Spleen (tissue), 11 donors: ENCODE measurements at regions not wholly inside any gene's neighbourhood (a gene's known extent, or its start where the extent isn't known, plus 50 kb on each side); places are given as distances from the start of the nearest gene placed in this dataset.
A peak's percentile ranks its signal among the peaks of the same experiment; 100 is the strongest.

ENCODE experiments used
- DNase-seq: peaks from one replicate; pipeline ENCODE4 v3.0.0-alpha.2; 2020
- H3K27ac ChIP-seq, 8 donors: fragments of 200-600 bp; sonication (generic) in 7 of 8; 1 replicate in 4 of 8; 2 replicates in 4 of 8; pipeline versions ENCODE4 v1.5.0 to v1.8.0; 2016 to 2021; ENCODE audit warnings: inconsistent platforms in 4 of 8, mild to moderate bottlenecking in 4 of 8, moderate library complexity in 1 of 8
- H3K27me3 ChIP-seq, 7 donors: fragments of 200-600 bp; sonication (generic) in 6 of 7; replicated peaks in 1 of 7; 1 replicate in 4 of 7; 2 replicates in 3 of 7; pipeline versions ENCODE4 v1.5.0 to v1.8.0; 2016 to 2021; ENCODE audit warnings: inconsistent platforms in 3 of 7, mild to moderate bottlenecking in 1 of 7
- H3K36me3 ChIP-seq, 6 donors: fragments of 200-600 bp; sonication (generic) in 5 of 6; 1 replicate in 4 of 6; 2 replicates in 2 of 6; pipeline versions ENCODE4 v1.5.0 to v1.8.0; 2016 to 2021; ENCODE audit warnings: inconsistent platforms in 2 of 6
- H3K4me1 ChIP-seq, 6 donors: fragments of 200-600 bp; sonication (generic) in 5 of 6; 1 replicate in 3 of 6; 2 replicates in 3 of 6; pipeline versions ENCODE4 v1.5.0 to v1.8.0; 2016 to 2021; ENCODE audit warnings: inconsistent platforms in 3 of 6
- H3K4me3 ChIP-seq, 8 donors: fragments of 200-600 bp; sonication (generic) in 7 of 8; 1 replicate in 4 of 8; 2 replicates in 4 of 8; pipeline versions ENCODE4 v1.5.0 to v1.8.0; 2016 to 2021; ENCODE audit warnings: inconsistent platforms in 4 of 8, mild to moderate bottlenecking in 4 of 8, moderate library complexity in 2 of 8
- H3K9me3 ChIP-seq, 8 donors: fragments of 200-600 bp; sonication (generic) in 7 of 8; 1 replicate in 4 of 8; 2 replicates in 4 of 8; pipeline versions ENCODE4 v1.5.0 to v1.8.0; 2016 to 2021; ENCODE audit warnings: inconsistent platforms in 4 of 8
- POLR2A ChIP-seq, 3 donors: fragments of 450-650 bp; IDR thresholded peaks; one replicate each; pipeline ENCODE4 v1.5.1; 2017; ENCODE audit warnings: antibody characterized with exemption in 3 of 3, mild to moderate bottlenecking in 1 of 3
- POLR2AphosphoS5 ChIP-seq, 3 donors: sonication (generic); formaldehyde crosslinking; IDR thresholded peaks; one replicate each; pipeline ENCODE4 v1.5.1; 2017; ENCODE audit warnings: antibody characterized with exemption in 3 of 3
- WGBS, 5 donors: extraction: QIAGEN DNeasy Blood & Tissue Kit in 3 of 5; methylation state at CpG; one replicate each; pipeline versions ENCODE4 v1.1.5 to v1.1.7; 2013 to 2018; 5-methylcytosine and 5-hydroxymethylcytosine counted together
- intact Hi-C: fragments of 100-400 bp; cut with DNase I; formaldehyde crosslinking; loops from one replicate; pipeline ENCODE4 v1.15.0; 2023; ENCODE audit warnings: low total_unique reads
- TF ChIP-seq, protein P1 (sequence below), 11 experiments: fragments of 200-600 bp in 7 of 11; fragments of 450-650 bp in 4 of 11; sonication (generic) in 4 of 11; IDR thresholded peaks in 8 of 11; conservative IDR thresholded peaks in 3 of 11; 1 replicate in 7 of 11; 2 replicates in 4 of 11; pipeline versions ENCODE4 v1.4.0 to v1.8.0; 2016 to 2021; ENCODE audit warnings: antibody characterized with exemption in 11 of 11, inconsistent platforms in 4 of 11, mild to moderate bottlenecking in 1 of 11
- donor health status: healthy with polysubstance abuse.
- donor health status: DM: no; HTN: no; CAD: no; lungs with moderate emphysema.
- donor health status: DM: no; HTN: no; CAD: no.
- donor health status: Bipolar disorder and iron deficiency.
- donor health status: healthy.
- donor health status: DM: no; HTN: no; CAD: no.
- donor health status: DM: yes; HTN: yes; CAD: no.

DNA sequence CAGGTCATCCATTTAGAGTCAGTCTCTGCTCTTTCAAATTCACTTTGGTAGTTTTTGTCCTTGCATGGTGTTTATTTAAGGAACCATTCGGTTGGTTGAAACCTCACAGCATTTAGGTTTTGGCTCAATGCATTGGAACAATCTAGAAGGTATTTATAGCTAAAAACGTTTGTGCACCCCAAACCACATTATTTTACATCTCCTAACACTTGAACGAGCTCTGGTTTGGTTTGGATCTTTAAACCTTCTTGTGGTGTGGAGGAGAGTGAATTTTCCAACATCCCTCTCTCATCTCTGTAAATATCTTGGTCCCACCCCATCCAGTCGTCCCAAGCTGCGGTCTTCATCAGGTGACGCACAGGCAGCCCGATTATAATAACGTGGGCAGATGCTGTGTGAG, 287.9 kb downstream of the LPIN1 start:
- TF ChIP-seq POLR2AphosphoS5 (IDR thresholded peaks at IDR 0.05) = no peak
- TF ChIP-seq, protein P1, sequence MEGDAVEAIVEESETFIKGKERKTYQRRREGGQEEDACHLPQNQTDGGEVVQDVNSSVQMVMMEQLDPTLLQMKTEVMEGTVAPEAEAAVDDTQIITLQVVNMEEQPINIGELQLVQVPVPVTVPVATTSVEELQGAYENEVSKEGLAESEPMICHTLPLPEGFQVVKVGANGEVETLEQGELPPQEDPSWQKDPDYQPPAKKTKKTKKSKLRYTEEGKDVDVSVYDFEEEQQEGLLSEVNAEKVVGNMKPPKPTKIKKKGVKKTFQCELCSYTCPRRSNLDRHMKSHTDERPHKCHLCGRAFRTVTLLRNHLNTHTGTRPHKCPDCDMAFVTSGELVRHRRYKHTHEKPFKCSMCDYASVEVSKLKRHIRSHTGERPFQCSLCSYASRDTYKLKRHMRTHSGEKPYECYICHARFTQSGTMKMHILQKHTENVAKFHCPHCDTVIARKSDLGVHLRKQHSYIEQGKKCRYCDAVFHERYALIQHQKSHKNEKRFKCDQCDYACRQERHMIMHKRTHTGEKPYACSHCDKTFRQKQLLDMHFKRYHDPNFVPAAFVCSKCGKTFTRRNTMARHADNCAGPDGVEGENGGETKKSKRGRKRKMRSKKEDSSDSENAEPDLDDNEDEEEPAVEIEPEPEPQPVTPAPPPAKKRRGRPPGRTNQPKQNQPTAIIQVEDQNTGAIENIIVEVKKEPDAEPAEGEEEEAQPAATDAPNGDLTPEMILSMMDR (IDR thresholded peaks at IDR 0.05 in 8 of 11, conservative IDR thresholded peaks at IDR 0.05 in 3 of 11) = no peak
- TF ChIP-seq POLR2A (IDR thresholded peaks at IDR 0.05) = no peak
- H3K4me1 ChIP-seq = peaks cover 0 to 57% (median 28%) of the 10 kb centered on the region in 6 donors
- no peak overlapping the region for H3K4me3 ChIP-seq
- H3K36me3 ChIP-seq = no peaks in the 10 kb centered on the region
- no peak for DNase-seq
- 68 to 78% (median 74%) methylated on average over 8 of the region's 8 CpGs for WGBS, 5 donors
- H3K27me3 ChIP-seq = no peaks in the 10 kb centered on the region
- H3K9me3 ChIP-seq = peaks cover 0 to 13% (median 0%) of the 10 kb centered on the region in 8 donors
- H3K27ac ChIP-seq = peak overlapping the region in 5 of 8 donors; percentile 22 to 64 (median 44)
- intact Hi-C loops = no loop called here

DNA sequence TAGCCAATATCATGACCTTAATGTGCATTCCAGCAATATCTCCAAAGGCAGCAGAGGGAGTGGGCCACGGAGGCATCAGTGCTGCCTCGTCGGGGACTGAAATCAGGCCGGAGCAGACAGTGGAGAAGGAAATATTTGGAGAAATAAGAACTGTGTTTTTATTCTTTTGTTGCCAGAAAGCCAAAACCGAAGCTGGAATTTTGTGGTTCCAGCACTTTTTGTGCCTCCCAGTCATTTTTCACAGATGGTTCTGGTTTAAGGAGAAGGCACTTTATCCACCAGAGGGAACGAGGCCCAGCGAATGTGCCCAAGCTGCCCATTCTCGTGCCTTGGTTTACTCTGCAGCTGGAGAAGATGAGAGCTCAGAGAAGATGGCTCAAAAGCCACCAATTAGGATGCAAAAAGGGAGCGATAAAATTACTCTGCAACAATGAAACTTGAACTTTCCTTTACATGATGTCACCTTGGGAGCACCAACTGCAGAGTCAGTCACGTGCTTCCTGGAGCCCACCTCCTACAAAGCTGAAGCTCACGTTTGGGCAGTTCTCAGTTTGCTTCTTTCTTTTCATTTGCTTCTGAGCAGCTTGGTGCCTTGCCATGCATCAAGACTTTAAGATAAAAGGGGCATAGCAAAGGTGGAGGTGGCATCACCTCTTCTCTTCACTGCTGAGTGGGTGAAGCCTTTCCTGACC, 288.7 kb downstream of the LPIN1 start:
- no peak for TF ChIP-seq POLR2A (IDR thresholded peaks at IDR 0.05)
- H3K27me3 ChIP-seq = no peaks in the 10 kb centered on the region
- H3K27ac ChIP-seq = peak overlapping the region in 4 of 8 donors; percentile 22 to 64 (median 46)
- H3K36me3 ChIP-seq = no peaks in the 10 kb centered on the region
- DNase-seq = no peak
- 79 to 87% (median 80%) methylated on average over 11 of the region's 11 CpGs for WGBS, 5 donors
- no peak overlapping the region for H3K4me3 ChIP-seq
- H3K9me3 ChIP-seq = peaks cover 0 to 21% (median 5%) of the 10 kb centered on the region in 8 donors
- intact Hi-C loops = no loop called here
- H3K4me1 ChIP-seq = peaks cover 0 to 57% (median 28%) of the 10 kb centered on the region in 6 donors

- TF ChIP-seq, protein P1 (IDR thresholded peaks at IDR 0.05 in 8 of 11, conservative IDR thresholded peaks at IDR 0.05 in 3 of 11) = no peak
- TF ChIP-seq POLR2A (IDR thresholded peaks at IDR 0.05) = no peak
- TF ChIP-seq POLR2AphosphoS5 (IDR thresholded peaks at IDR 0.05) = no peak
- intact Hi-C loops = no loop called here
- peak overlapping the region in 1 of 8 donors; percentile 64 for H3K27ac ChIP-seq
- no peak overlapping the region for H3K4me3 ChIP-seq
- H3K9me3 ChIP-seq = peaks cover 0 to 29% (median 5%) of the 10 kb centered on the region in 8 donors
- H3K36me3 ChIP-seq = no peaks in the 10 kb centered on the region
- no peak for DNase-seq
- WGBS, 5 donors = 48 to 86% (median 81%) methylated on average over 1 of the region's 1 CpG
- H3K4me1 ChIP-seq = peaks cover 0 to 57% (median 28%) of the 10 kb centered on the region in 6 donors
- no peaks in the 10 kb centered on the region for H3K27me3 ChIP-seq
Measured at GRCh38 chr2:12035956-12036639, 289.7 kb downstream of the LPIN1 start.

DNA sequence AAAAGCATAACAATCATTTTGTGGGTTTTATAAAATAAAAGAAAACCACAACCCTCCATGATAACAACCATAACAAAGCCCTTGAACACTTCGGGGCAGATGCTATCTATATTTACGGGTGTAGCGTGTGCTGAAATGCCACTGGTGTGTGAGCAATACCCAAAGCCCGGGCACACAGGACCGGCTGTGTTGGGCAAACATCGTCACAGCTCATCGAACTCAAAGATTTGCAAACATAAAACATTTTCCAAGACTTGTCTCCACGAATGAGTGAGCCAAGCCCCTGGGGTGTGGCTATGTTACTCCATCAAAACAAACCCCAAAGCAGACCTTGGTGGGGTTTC, 290.2 kb downstream of the LPIN1 start:
- TF ChIP-seq, protein P1 (IDR thresholded peaks at IDR 0.05 in 8 of 11, conservative IDR thresholded peaks at IDR 0.05 in 3 of 11) = no peak
- intact Hi-C loops = no loop called here
- Histone ChIP-seq H3K27me3 (no peaks in the 10 kb centered on the region), H3K27ac (no peak overlapping the region), H3K9me3 (peaks cover 0 to 31% (median 5%) of the 10 kb centered on the region in 8 donors), H3K36me3 (no peaks in the 10 kb centered on the region), H3K4me3 (no peak overlapping the region), H3K4me1 (peaks cover 0 to 53% (median 27%) of the 10 kb centered on the region in 6 donors)
- 49 to 79% (median 70%) methylated on average over 8 of the region's 8 CpGs for WGBS, 5 donors
- no peak for DNase-seq
